Esophagus squamous epithelium (tissue), 4 donors: ENCODE measurements at regions not wholly inside any gene's neighbourhood (a gene's known extent, or its start where the extent isn't known, plus 50 kb on each side); places are given as distances from the start of the nearest gene placed in this dataset.

Source experiments
- CTCF ChIP-seq, 6 experiments: fragments of 450-650 bp in 4 of 6; fragments of 200-600 bp in 2 of 6; sonication (generic) in 2 of 6; IDR thresholded peaks; one replicate each; pipeline ENCODE4 v1.5.1; 2016 to 2019; ENCODE audit warnings: antibody characterized with exemption in 6 of 6, mild to moderate bottlenecking in 4 of 6, moderate library complexity in 4 of 6
- POLR2A ChIP-seq, 4 donors: fragments of 450-650 bp; IDR thresholded peaks; one replicate each; pipeline ENCODE4 v1.6.1; 2017; ENCODE audit warnings: antibody characterized with exemption in 4 of 4, mild to moderate bottlenecking in 4 of 4, moderate library complexity in 3 of 4

GRCh38 chr13:78993792-78994191, 334.8 kb upstream of the OBI1 start:
- no peak for TF ChIP-seq CTCF (IDR thresholded peaks at IDR 0.05)
- no peak for TF ChIP-seq POLR2A (IDR thresholded peaks at IDR 0.05)
